Panc1 (cell line): ENCODE measurements at regions not wholly inside any gene's neighbourhood (a gene's known extent, or its start where the extent isn't known, plus 50 kb on each side); places are given as distances from the start of the nearest gene placed in this dataset.

Experiments
- ATAC-seq: fragments of 200-7000 bp; cut with Tn5 transposase; 2 replicates; pipeline ENCODE4 v1.9.1; 2020; ENCODE audit warnings: mild to moderate bottlenecking, moderate library complexity
- BruUV-seq: library from RNA; stranded (reverse); fragments of 400-500 nt; replicated peaks from 2 replicates; lab custom pipeline; 2021; lab: Mats Ljungman, UMichigan
- CTCF ChIA-PET: fragments of 300-600 bp; sonication (Branson Sonifier 250); formaldehyde crosslinking; loops from one replicate; lab custom pipeline; 2022; ENCODE audit warnings: antibody characterized with exemption; lab: Charles Lee
- POLR2A ChIA-PET: fragments of 300-600 bp; sonication (Branson Sonifier 250); formaldehyde crosslinking; loops from one replicate; lab custom pipeline; 2022; ENCODE audit warnings: antibody characterized with exemption; lab: Charles Lee
- DNase-seq: peaks from one replicate; pipeline ENCODE4 v3.0.0-alpha.2; 2010; ENCODE audit warnings: low read depth, low spot score
- H3K27ac ChIP-seq: 2 replicates; pipeline ENCODE4 v1.5.1; 2011; ENCODE audit warnings: mild to moderate bottlenecking, low read length, inconsistent platforms
- H3K27me3 ChIP-seq: fragments of 200-500 bp; sonication (Bioruptor generic); 2 replicates; pipeline ENCODE4 v1.6.0; 2014; ENCODE audit warnings: low read length, inconsistent platforms; ENCODE audit not compliant: control insufficient read depth, insufficient read depth
- H3K36me3 ChIP-seq: fragments of 200-500 bp; sonication (Bioruptor generic); 2 replicates; pipeline ENCODE4 v1.5.1; 2014; ENCODE audit warnings: inconsistent platforms, mild to moderate bottlenecking, low read length, moderate library complexity; ENCODE audit not compliant: control insufficient read depth, insufficient read depth
- H3K4me1 ChIP-seq: 2 replicates; pipeline ENCODE4 v1.5.1; 2011; ENCODE audit warnings: inconsistent platforms, mild to moderate bottlenecking, low read length, moderate library complexity; ENCODE audit not compliant: control insufficient read depth, insufficient read depth
- H3K4me3 ChIP-seq, 2 experiments: 2 replicates each; pipeline ENCODE4 v1.5.1; 2011 to 2012; ENCODE audit warnings: low read depth in 2 of 2, low read length in 2 of 2, mild to moderate bottlenecking in 2 of 2, inconsistent platforms in 1 of 2, moderate library complexity in 1 of 2
- H3K9me3 ChIP-seq: fragments of 200-500 bp; sonication (Bioruptor generic); 2 replicates; pipeline ENCODE4 v1.5.1; 2014; ENCODE audit warnings: low read depth, mild to moderate bottlenecking, inconsistent platforms, low read length, moderate library complexity; ENCODE audit not compliant: control insufficient read depth, insufficient read depth
- CTCF ChIP-seq: fragments of 450-650 bp; IDR thresholded peaks from 2 replicates; pipeline ENCODE4 v1.5.1; 2017; ENCODE audit warnings: mild to moderate bottlenecking
- POLR2AphosphoS5 ChIP-seq: IDR thresholded peaks from 2 replicates; pipeline ENCODE4 v1.6.1; 2012; ENCODE audit warnings: mild to moderate bottlenecking, low read depth, low read length, moderate library complexity
- REST ChIP-seq, 2 experiments: IDR thresholded peaks; 2 replicates each; pipeline ENCODE4 v1.6.1; 2011 to 2012; ENCODE audit warnings: low read depth in 2 of 2, control low read depth in 1 of 2, low read length in 1 of 2, mild to moderate bottlenecking in 1 of 2, moderate library complexity in 1 of 2; ENCODE audit not compliant: insufficient read depth in 1 of 2
- SIN3A ChIP-seq: IDR thresholded peaks from 2 replicates; pipeline ENCODE4 v1.6.1; 2012; ENCODE audit warnings: low read depth, mild to moderate bottlenecking, low read length, moderate library complexity, borderline replicate concordance; ENCODE audit not compliant: insufficient read depth
- TCF7L2 ChIP-seq: IDR thresholded peaks from 2 replicates; pipeline ENCODE4 v1.6.1; 2011; ENCODE audit warnings: mild to moderate bottlenecking, low read depth, low read length, inconsistent platforms
- in situ Hi-C: cut with HindIII; loops from 2 replicates; pipeline ENCODE4 v1.10.0; 2016; ENCODE audit warnings: low sequenced_read_pairs, low pct_unique_long_range_greater_than_20kb
- intact Hi-C: fragments of 100-400 bp; cut with micrococcal nuclease; formaldehyde crosslinking; loops from one replicate; pipeline ENCODE4 v1.10.0; 2022; ENCODE audit not compliant: unreplicated experiment

- in situ Hi-C loops (no loop called here), intact Hi-C loops (no loop called here)
- Histone ChIP-seq H3K27me3 (peaks cover 10% of the 10 kb centered on the region; the same call in 1 of the 2 replicates), H3K27ac (no peak overlapping the region), H3K9me3 (no peaks in the 10 kb centered on the region), H3K36me3 (no peaks in the 10 kb centered on the region), H3K4me3 (no peak overlapping the region), H3K4me1 (no peaks in the 10 kb centered on the region)
- ATAC-seq: no peak
- ChIA-PET POLR2A (no interaction called here), CTCF (no interaction called here)
- no TSS peak for BruUV-seq
- no peak for DNase-seq
- TF ChIP-seq CTCF: no peak
- TF ChIP-seq POLR2AphosphoS5: no peak
- TF ChIP-seq REST (IDR thresholded peaks at IDR 0.05; ENCODE audit: insufficient read depth in 1 of 2, low read depth in 2 of 2, low read length in 1 of 2): no peak
- no peak for TF ChIP-seq TCF7L2
- no peak for TF ChIP-seq SIN3A
These were observed 114.0 kb upstream of the RGMA start for GRCh38 chr15:93203036-93203435.

GRCh38 chr15:93202405-93202804, 113.4 kb upstream of the RGMA start:
- POLR2A ChIA-PET: no interaction called here
- no peak for DNase-seq
- in situ Hi-C loops: no loop called here

More at GRCh38 chr15:93202405-93202804, 113.4 kb upstream of the RGMA start:
- Histone ChIP-seq H3K36me3 (no peaks in the 10 kb centered on the region), H3K4me3 (no peak overlapping the region), H3K27me3 (peaks cover 10% of the 10 kb centered on the region; the same call in 1 of the 2 replicates), H3K27ac (no peak overlapping the region), H3K9me3 (no peaks in the 10 kb centered on the region), H3K4me1 (no peaks in the 10 kb centered on the region)
- BruUV-seq: no TSS peak
- ATAC-seq: no peak
- intact Hi-C loops: no loop called here
- TF ChIP-seq TCF7L2 (no peak), CTCF (no peak), POLR2AphosphoS5 (no peak), REST (IDR thresholded peaks at IDR 0.05; ENCODE audit: insufficient read depth in 1 of 2, low read depth in 2 of 2, low read length in 1 of 2) (no peak), SIN3A (no peak)
- CTCF ChIA-PET: no interaction called here
